ENCODE measurements at regions not wholly inside any gene's neighbourhood (a gene's known extent, or its start where the extent isn't known, plus 50 kb on each side); places are given as distances from the start of the nearest gene placed in this dataset.

- Mint-ChIP-seq H3K27me3 (ENCODE audit: low read depth) (peaks cover 4% of the 10 kb centered on the region), H3K9me3 (no peaks in the 10 kb centered on the region), H3K27ac (no peak overlapping the region), H3K4me1 (ENCODE audit: low read depth) (no peaks in the 10 kb centered on the region), H3K4me3 (no peak overlapping the region), H3K36me3 (ENCODE audit: low read depth) (no peaks in the 10 kb centered on the region)
- CTCF ChIA-PET, result interaction anchor here (0.7 to 2.4 kb wide), 14 partner anchors 9 to 766 kb away, joined by 3 to 9 read pairs (median 3); no protein-coding TSS in a partner anchor
- intact Hi-C loops (cut with micrococcal nuclease), result loop anchor here (1.0 to 2.0 kb wide), 5 partner anchors 243 to 1583 kb away; no protein-coding TSS in a partner anchor
- peak; percentile 53 for DNase-seq
Measured at GRCh38 chr18:11553098-11553940, 56.1 kb upstream of the SLC35G4 start.

GRCh38 chr18:11548916-11549551 lies 60.4 kb upstream of the SLC35G4 start:
- intact Hi-C loops (cut with micrococcal nuclease), result no loop called here
- no peaks in the 10 kb centered on the region for H3K36me3 Mint-ChIP-seq (ENCODE audit: low read depth)
- no peaks in the 10 kb centered on the region for H3K4me1 Mint-ChIP-seq (ENCODE audit: low read depth)
- H3K27me3 Mint-ChIP-seq (ENCODE audit: low read depth), result peaks cover 2% of the 10 kb centered on the region
- no peak for DNase-seq
- H3K27ac Mint-ChIP-seq, result no peak overlapping the region
- H3K9me3 Mint-ChIP-seq, result peaks cover 14% of the 10 kb centered on the region
- no peak overlapping the region for H3K4me3 Mint-ChIP-seq
- CTCF ChIA-PET, result no interaction called here

GRCh38 chr18:11548396-11548795 lies 61.0 kb upstream of the SLC35G4 start:
- no peak overlapping the region for H3K4me3 Mint-ChIP-seq
- H3K9me3 Mint-ChIP-seq, result peaks cover 16% of the 10 kb centered on the region
- peaks cover under 1% of the 10 kb centered on the region for H3K27me3 Mint-ChIP-seq (ENCODE audit: low read depth)
- DNase-seq, result no peak
- H3K4me1 Mint-ChIP-seq (ENCODE audit: low read depth), result no peaks in the 10 kb centered on the region
- no peaks in the 10 kb centered on the region for H3K36me3 Mint-ChIP-seq (ENCODE audit: low read depth)
- CTCF ChIA-PET, result no interaction called here
- intact Hi-C loops (cut with micrococcal nuclease), result no loop called here
- H3K27ac Mint-ChIP-seq, result no peak overlapping the region

GRCh38 chr18:11544060-11544633 lies 65.2 kb upstream of the SLC35G4 start:
- Mint-ChIP-seq H3K36me3 (ENCODE audit: low read depth) (no peaks in the 10 kb centered on the region), H3K27me3 (ENCODE audit: low read depth) (no peaks in the 10 kb centered on the region), H3K27ac (no peak overlapping the region), H3K9me3 (peaks cover 18% of the 10 kb centered on the region), H3K4me1 (ENCODE audit: low read depth) (no peaks in the 10 kb centered on the region), H3K4me3 (no peak overlapping the region)
- CTCF ChIA-PET, result no interaction called here
- no peak for DNase-seq
- intact Hi-C loops (cut with micrococcal nuclease), result no loop called here

- Mint-ChIP-seq H3K27ac (no peak overlapping the region), H3K36me3 (ENCODE audit: low read depth) (no peaks in the 10 kb centered on the region), H3K4me1 (ENCODE audit: low read depth) (no peaks in the 10 kb centered on the region), H3K9me3 (peaks cover 16% of the 10 kb centered on the region), H3K27me3 (ENCODE audit: low read depth) (peaks cover under 1% of the 10 kb centered on the region), H3K4me3 (no peak overlapping the region)
- no peak for DNase-seq
- intact Hi-C loops (cut with micrococcal nuclease), result no loop called here
- CTCF ChIA-PET, result interaction anchor here (1.3 to 1.4 kb wide), 2 partner anchors 9 to 12 kb away, joined by 3 to 4 read pairs; no protein-coding TSS in a partner anchor
Measured at GRCh38 chr18:11541179-11541578, 68.2 kb upstream of the SLC35G4 start.

GRCh38 chr18:11533942-11534496 lies 75.4 kb upstream of the SLC35G4 start:
- Mint-ChIP-seq H3K9me3 (no peaks in the 10 kb centered on the region), H3K27me3 (ENCODE audit: low read depth) (peaks cover 2% of the 10 kb centered on the region), H3K4me3 (no peak overlapping the region), H3K4me1 (ENCODE audit: low read depth) (no peaks in the 10 kb centered on the region), H3K36me3 (ENCODE audit: low read depth) (no peaks in the 10 kb centered on the region), H3K27ac (no peak overlapping the region)
- CTCF ChIA-PET, result interaction anchor here (0.7 kb wide), 1 partner anchor 19 kb away, joined by 3 read pairs; no protein-coding TSS in a partner anchor
- DNase-seq, result no peak
- intact Hi-C loops (cut with micrococcal nuclease), result no loop called here

GRCh38 chr18:11533513-11533890 lies 75.9 kb upstream of the SLC35G4 start:
- H3K36me3 Mint-ChIP-seq (ENCODE audit: low read depth), result no peaks in the 10 kb centered on the region

GRCh38 chr18:11532758-11533512 lies 76.5 kb upstream of the SLC35G4 start:
- Mint-ChIP-seq H3K27me3 (ENCODE audit: low read depth) (peaks cover 2% of the 10 kb centered on the region), H3K4me1 (ENCODE audit: low read depth) (no peaks in the 10 kb centered on the region), H3K36me3 (ENCODE audit: low read depth) (no peaks in the 10 kb centered on the region), H3K9me3 (no peaks in the 10 kb centered on the region), H3K4me3 (no peak overlapping the region), H3K27ac (no peak overlapping the region)
- CTCF ChIA-PET, result no interaction called here
- intact Hi-C loops (cut with micrococcal nuclease), result no loop called here
- no peak for DNase-seq

More at GRCh38 chr18:11533513-11533890, 75.9 kb upstream of the SLC35G4 start:
- no peaks in the 10 kb centered on the region for H3K4me1 Mint-ChIP-seq (ENCODE audit: low read depth)
- H3K27ac Mint-ChIP-seq, result no peak overlapping the region
- H3K27me3 Mint-ChIP-seq (ENCODE audit: low read depth), result peaks cover 2% of the 10 kb centered on the region
- DNase-seq, result no peak
- H3K4me3 Mint-ChIP-seq, result no peak overlapping the region
- CTCF ChIA-PET, result no interaction called here
- intact Hi-C loops (cut with micrococcal nuclease), result no loop called here
- H3K9me3 Mint-ChIP-seq, result no peaks in the 10 kb centered on the region

GRCh38 chr18:11529081-11529480 lies 80.3 kb upstream of the SLC35G4 start:
- Mint-ChIP-seq H3K27ac (no peak overlapping the region), H3K36me3 (ENCODE audit: low read depth) (no peaks in the 10 kb centered on the region), H3K4me3 (no peak overlapping the region), H3K9me3 (no peaks in the 10 kb centered on the region), H3K27me3 (ENCODE audit: low read depth) (no peaks in the 10 kb centered on the region), H3K4me1 (ENCODE audit: low read depth) (no peaks in the 10 kb centered on the region)
- CTCF ChIA-PET, result interaction anchor here (1.3 kb wide), 2 partner anchors 10 to 24 kb away, joined by 3 to 4 read pairs; no protein-coding TSS in a partner anchor
- intact Hi-C loops (cut with micrococcal nuclease), result no loop called here
- DNase-seq, result no peak

- H3K4me3 Mint-ChIP-seq, result no peak overlapping the region
Measured at GRCh38 chr18:11526675-11527074, 82.7 kb upstream of the SLC35G4 start.

GRCh38 chr18:11523804-11524203 lies 85.6 kb upstream of the SLC35G4 start:
- intact Hi-C loops (cut with micrococcal nuclease), result no loop called here
- Mint-ChIP-seq H3K27ac (no peak overlapping the region), H3K9me3 (no peaks in the 10 kb centered on the region), H3K4me3 (no peak overlapping the region), H3K36me3 (ENCODE audit: low read depth) (no peaks in the 10 kb centered on the region), H3K4me1 (ENCODE audit: low read depth) (no peaks in the 10 kb centered on the region), H3K27me3 (ENCODE audit: low read depth) (peaks cover 2% of the 10 kb centered on the region)
- no peak for DNase-seq
- CTCF ChIA-PET, result interaction anchor here (0.7 kb wide), 1 partner anchor 32 kb away, joined by 3 read pairs; no protein-coding TSS in a partner anchor

More at GRCh38 chr18:11526675-11527074, 82.7 kb upstream of the SLC35G4 start:
- Mint-ChIP-seq H3K4me1 (ENCODE audit: low read depth) (no peaks in the 10 kb centered on the region), H3K27me3 (ENCODE audit: low read depth) (no peaks in the 10 kb centered on the region), H3K27ac (no peak overlapping the region), H3K9me3 (no peaks in the 10 kb centered on the region), H3K36me3 (ENCODE audit: low read depth) (no peaks in the 10 kb centered on the region)
- intact Hi-C loops (cut with micrococcal nuclease), result no loop called here
- CTCF ChIA-PET, result interaction anchor here (0.5 to 0.7 kb wide), 2 partner anchors 14 to 43 kb away, joined by 3 to 7 read pairs; no protein-coding TSS in a partner anchor
- DNase-seq, result no peak

- no peaks in the 10 kb centered on the region for H3K4me1 Mint-ChIP-seq (ENCODE audit: low read depth)
Measured at GRCh38 chr18:11522992-11523391, 86.4 kb upstream of the SLC35G4 start.

More at GRCh38 chr18:11522992-11523391, 86.4 kb upstream of the SLC35G4 start:
- no peak overlapping the region for H3K4me3 Mint-ChIP-seq
- H3K27ac Mint-ChIP-seq, result no peak overlapping the region
- H3K9me3 Mint-ChIP-seq, result no peaks in the 10 kb centered on the region
- no peaks in the 10 kb centered on the region for H3K36me3 Mint-ChIP-seq (ENCODE audit: low read depth)
- H3K27me3 Mint-ChIP-seq (ENCODE audit: low read depth), result peaks cover 4% of the 10 kb centered on the region
- CTCF ChIA-PET, result no interaction called here
- DNase-seq, result no peak
- intact Hi-C loops (cut with micrococcal nuclease), result no loop called here
